ENCODE measurements at regions not wholly inside any gene's neighbourhood (a gene's known extent, or its start where the extent isn't known, plus 50 kb on each side); places are given as distances from the start of the nearest gene placed in this dataset.
"Not testable (repeated sequence)": the region's sequence is repeated elsewhere in the genome, so short reads cannot be mapped to it uniquely, and the experiment has no call there.

- DNase-seq (ENCODE audit: low read depth): no peak
Measured at GRCh38 chr4:112946127-112946526, 103.3 kb upstream of the ANK2 start.

GRCh38 chr4:112947616-112948015, 101.8 kb upstream of the ANK2 start:
- no peak for DNase-seq (ENCODE audit: low read depth)

GRCh38 chr4:112951362-112952312, 97.8 kb upstream of the ANK2 start:
- DNase-seq (ENCODE audit: low read depth): peak; percentile 6

GRCh38 chr4:112952313-112952700, 97.1 kb upstream of the ANK2 start:
- no peak for DNase-seq (ENCODE audit: low read depth)

GRCh38 chr4:112953262-112953661, 96.2 kb upstream of the ANK2 start:
- DNase-seq (ENCODE audit: low read depth): no peak

- no peak for DNase-seq (ENCODE audit: low read depth)
Measured at GRCh38 chr4:112954286-112954685, 95.2 kb upstream of the ANK2 start.

- no peak for DNase-seq (ENCODE audit: low read depth)
Measured at GRCh38 chr4:112956484-112956896, 93.0 kb upstream of the ANK2 start.

- DNase-seq (ENCODE audit: low read depth): not testable (repeated sequence)
Measured at GRCh38 chr4:112957764-112958163, 91.7 kb upstream of the ANK2 start.

GRCh38 chr4:112966701-112967488, 82.6 kb upstream of the ANK2 start:
- no peak for DNase-seq (ENCODE audit: low read depth)

- peak; percentile 17 for DNase-seq (ENCODE audit: low read depth)
Measured at GRCh38 chr4:112968451-112969159, 80.8 kb upstream of the ANK2 start.

GRCh38 chr4:112970903-112971302, 78.5 kb upstream of the ANK2 start:
- no peak for DNase-seq (ENCODE audit: low read depth)

GRCh38 chr4:112973750-112974251, 75.7 kb upstream of the ANK2 start:
- DNase-seq (ENCODE audit: low read depth): peak; percentile 4

- DNase-seq (ENCODE audit: low read depth): peak; percentile 46
Measured at GRCh38 chr4:112975567-112976355, 73.7 kb upstream of the ANK2 start.

GRCh38 chr4:112978691-112979472, 70.6 kb upstream of the ANK2 start:
- peak; percentile 72 for DNase-seq (ENCODE audit: low read depth)

GRCh38 chr4:112979881-112980421, 69.5 kb upstream of the ANK2 start:
- no peak for DNase-seq (ENCODE audit: low read depth)

- DNase-seq (ENCODE audit: low read depth): peak; percentile 4
Measured at GRCh38 chr4:112982680-112983079, 66.8 kb upstream of the ANK2 start.

GRCh38 chr4:112994732-112995464, 54.6 kb upstream of the ANK2 start:
- DNase-seq (ENCODE audit: low read depth): no peak
